Left ventricle myocardium inferior (tissue), 1 donor: ENCODE measurements at regions not wholly inside any gene's neighbourhood (a gene's known extent, or its start where the extent isn't known, plus 50 kb on each side); places are given as distances from the start of the nearest gene placed in this dataset.

Experiments used
- DNase-seq: peaks from one replicate; pipeline ENCODE4 v3.0.0-alpha.2; 2020
- H3K27ac ChIP-seq: fragments of 200-600 bp; replicated peaks from 2 replicates; pipeline ENCODE4 v1.8.0; 2021
- H3K27me3 ChIP-seq: fragments of 200-600 bp; 2 replicates; pipeline ENCODE4 v1.8.0; 2021; ENCODE audit warnings: low read depth
- H3K36me3 ChIP-seq: fragments of 200-600 bp; 2 replicates; pipeline ENCODE4 v1.8.0; 2021
- H3K4me1 ChIP-seq: fragments of 200-600 bp; 2 replicates; pipeline ENCODE4 v1.8.0; 2021
- H3K4me3 ChIP-seq: fragments of 200-600 bp; 2 replicates; pipeline ENCODE4 v1.8.0; 2021; ENCODE audit warnings: mild to moderate bottlenecking, moderate library complexity
- H3K9me3 ChIP-seq: fragments of 200-600 bp; replicated peaks from 2 replicates; pipeline ENCODE4 v1.8.0; 2021
- intact Hi-C: fragments of 100-400 bp; cut with micrococcal nuclease; formaldehyde crosslinking; loops from one replicate; pipeline ENCODE4 v1.11.0; 2022
- TF ChIP-seq, protein P1 (sequence below): fragments of 200-600 bp; IDR thresholded peaks from 2 replicates; pipeline ENCODE4 v1.8.0; 2021; ENCODE audit warnings: antibody characterized with exemption, mild to moderate bottlenecking, borderline replicate concordance
- donor health status: DM: no; HTN: yes; CAD: no; lungs with severe emphysema.

DNA sequence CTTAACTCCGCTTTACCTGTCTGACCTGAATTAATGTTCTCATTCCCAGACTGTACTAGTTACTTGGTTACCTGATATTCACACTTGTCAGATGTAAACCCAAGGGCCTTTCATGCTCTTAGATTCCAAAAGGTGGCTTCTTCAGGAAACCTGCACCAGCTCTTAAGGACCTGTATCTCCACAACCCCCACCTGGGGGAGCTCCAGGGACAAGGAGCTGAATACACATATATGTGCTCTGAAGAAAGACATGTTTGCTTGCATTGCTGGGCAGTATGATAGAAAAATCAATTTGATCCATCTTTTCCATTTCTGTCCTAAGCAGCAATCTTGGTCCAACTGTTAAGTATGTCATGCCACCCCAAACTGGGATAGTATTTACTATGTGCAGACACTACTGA, 64.8 kb upstream of the POU3F2 start:
- peaks cover 57% of the 10 kb centered on the region for H3K27me3 ChIP-seq
- TF ChIP-seq, protein P1, sequence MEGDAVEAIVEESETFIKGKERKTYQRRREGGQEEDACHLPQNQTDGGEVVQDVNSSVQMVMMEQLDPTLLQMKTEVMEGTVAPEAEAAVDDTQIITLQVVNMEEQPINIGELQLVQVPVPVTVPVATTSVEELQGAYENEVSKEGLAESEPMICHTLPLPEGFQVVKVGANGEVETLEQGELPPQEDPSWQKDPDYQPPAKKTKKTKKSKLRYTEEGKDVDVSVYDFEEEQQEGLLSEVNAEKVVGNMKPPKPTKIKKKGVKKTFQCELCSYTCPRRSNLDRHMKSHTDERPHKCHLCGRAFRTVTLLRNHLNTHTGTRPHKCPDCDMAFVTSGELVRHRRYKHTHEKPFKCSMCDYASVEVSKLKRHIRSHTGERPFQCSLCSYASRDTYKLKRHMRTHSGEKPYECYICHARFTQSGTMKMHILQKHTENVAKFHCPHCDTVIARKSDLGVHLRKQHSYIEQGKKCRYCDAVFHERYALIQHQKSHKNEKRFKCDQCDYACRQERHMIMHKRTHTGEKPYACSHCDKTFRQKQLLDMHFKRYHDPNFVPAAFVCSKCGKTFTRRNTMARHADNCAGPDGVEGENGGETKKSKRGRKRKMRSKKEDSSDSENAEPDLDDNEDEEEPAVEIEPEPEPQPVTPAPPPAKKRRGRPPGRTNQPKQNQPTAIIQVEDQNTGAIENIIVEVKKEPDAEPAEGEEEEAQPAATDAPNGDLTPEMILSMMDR, result peak; percentile 20
- intact Hi-C loops, result no loop called here
- DNase-seq, result no peak
- H3K36me3 ChIP-seq, result no peaks in the 10 kb centered on the region
- no peak overlapping the region for H3K4me3 ChIP-seq
- H3K27ac ChIP-seq, result no peak overlapping the region
- no peaks in the 10 kb centered on the region for H3K9me3 ChIP-seq
- H3K4me1 ChIP-seq, result no peaks in the 10 kb centered on the region

DNA sequence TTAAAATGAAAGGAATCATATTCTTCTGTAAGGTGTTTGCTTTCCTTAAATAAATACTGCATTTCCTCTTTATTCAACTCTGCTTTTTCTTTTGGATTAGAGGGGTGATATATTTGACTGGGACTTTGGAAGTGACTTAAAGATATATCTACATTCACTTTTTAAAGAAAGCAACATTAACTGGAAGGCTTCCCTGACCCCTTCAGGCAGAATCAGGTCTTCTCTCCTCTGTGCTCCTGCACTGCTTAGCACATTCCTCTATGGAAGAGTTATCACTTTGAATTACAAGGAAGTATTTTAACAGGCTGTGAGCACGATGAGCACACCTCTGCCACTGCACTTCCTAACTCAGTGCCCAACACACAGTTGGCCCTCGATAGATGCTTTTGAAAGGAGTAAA, 59.2 kb upstream of the POU3F2 start:
- Histone ChIP-seq H3K4me3 (no peak overlapping the region), H3K36me3 (no peaks in the 10 kb centered on the region), H3K27ac (no peak overlapping the region), H3K9me3 (no peaks in the 10 kb centered on the region), H3K27me3 (peaks cover 51% of the 10 kb centered on the region), H3K4me1 (no peaks in the 10 kb centered on the region)
- no peak for DNase-seq
- TF ChIP-seq, protein P1, result no peak
- intact Hi-C loops, result no loop called here

DNA sequence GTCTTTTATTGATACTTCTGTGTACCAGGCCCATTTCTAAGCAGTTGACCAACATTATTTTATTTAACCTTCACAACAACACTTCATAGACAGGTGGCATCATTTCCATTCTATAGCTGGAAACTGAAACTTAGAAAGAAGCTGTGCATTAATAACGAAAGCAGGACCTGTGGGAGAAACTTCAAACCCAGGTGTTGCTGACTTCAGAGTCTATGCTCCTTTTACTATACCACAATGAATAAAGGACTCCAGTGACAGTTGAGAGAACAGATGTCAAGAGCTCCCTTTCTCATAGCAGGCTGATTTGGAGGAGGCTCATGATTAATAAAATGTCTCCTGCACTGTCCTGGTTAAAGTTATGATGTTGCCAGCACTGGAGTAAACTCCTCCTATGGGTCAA, 56.6 kb upstream of the POU3F2 start:
- no peaks in the 10 kb centered on the region for H3K36me3 ChIP-seq
- intact Hi-C loops, result no loop called here
- peaks cover 62% of the 10 kb centered on the region for H3K27me3 ChIP-seq

DNA sequence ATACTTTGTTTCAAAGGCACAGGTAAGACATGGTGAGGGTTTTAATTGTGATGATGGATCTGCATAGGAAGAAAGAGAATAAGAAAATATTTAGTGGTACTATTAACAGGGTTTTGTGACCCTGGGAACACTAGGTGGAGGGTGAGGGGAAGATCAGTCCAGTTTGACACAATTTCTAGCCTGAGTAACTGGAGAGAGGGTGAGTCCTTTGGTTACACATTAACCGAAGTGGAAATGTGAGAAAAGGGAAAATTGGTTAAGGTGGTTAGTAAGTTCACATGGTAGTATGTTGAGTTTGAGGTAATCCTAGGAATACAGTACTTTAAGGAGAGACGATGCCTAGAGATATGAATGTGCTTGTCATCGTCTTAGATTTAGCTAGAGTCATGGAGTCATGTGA, 54.8 kb upstream of the POU3F2 start:
- DNase-seq, result no peak
- intact Hi-C loops, result no loop called here

More for the DNA sequence above, 56.6 kb upstream of the POU3F2 start:
- DNase-seq, result no peak
- no peak overlapping the region for H3K4me3 ChIP-seq
- TF ChIP-seq, protein P1, result no peak
- no peaks in the 10 kb centered on the region for H3K4me1 ChIP-seq
- H3K27ac ChIP-seq, result no peak overlapping the region
- no peaks in the 10 kb centered on the region for H3K9me3 ChIP-seq

DNA sequence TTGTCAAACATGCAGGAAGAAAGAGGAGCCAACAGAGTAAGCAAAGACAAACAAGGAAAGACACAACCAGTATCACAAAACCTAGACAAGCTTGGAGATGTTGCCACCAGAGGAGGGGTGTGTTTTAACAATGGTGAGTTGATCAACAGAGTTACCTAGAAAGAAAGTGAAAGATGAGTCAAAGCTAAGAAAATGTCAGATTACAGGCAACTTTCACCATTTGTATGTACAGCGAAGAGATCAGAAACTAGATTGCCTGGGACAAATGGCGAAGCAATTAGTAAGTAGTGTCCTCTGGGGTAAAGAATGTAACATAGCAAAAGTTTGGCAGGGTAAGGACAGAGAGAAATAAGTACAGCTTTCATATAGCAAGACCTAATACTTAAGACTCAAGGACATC, 51.6 kb upstream of the POU3F2 start:
- Histone ChIP-seq H3K36me3 (no peaks in the 10 kb centered on the region), H3K4me1 (no peaks in the 10 kb centered on the region), H3K27ac (no peak overlapping the region), H3K27me3 (peaks cover 79% of the 10 kb centered on the region), H3K4me3 (no peak overlapping the region), H3K9me3 (no peaks in the 10 kb centered on the region)
- intact Hi-C loops, result no loop called here
- DNase-seq, result no peak
- TF ChIP-seq, protein P1, result no peak

More for the DNA sequence above, 54.8 kb upstream of the POU3F2 start:
- Histone ChIP-seq H3K27ac (no peak overlapping the region), H3K27me3 (peaks cover 68% of the 10 kb centered on the region), H3K4me1 (no peaks in the 10 kb centered on the region), H3K4me3 (no peak overlapping the region), H3K36me3 (no peaks in the 10 kb centered on the region), H3K9me3 (no peaks in the 10 kb centered on the region)
- TF ChIP-seq, protein P1, result no peak

DNA sequence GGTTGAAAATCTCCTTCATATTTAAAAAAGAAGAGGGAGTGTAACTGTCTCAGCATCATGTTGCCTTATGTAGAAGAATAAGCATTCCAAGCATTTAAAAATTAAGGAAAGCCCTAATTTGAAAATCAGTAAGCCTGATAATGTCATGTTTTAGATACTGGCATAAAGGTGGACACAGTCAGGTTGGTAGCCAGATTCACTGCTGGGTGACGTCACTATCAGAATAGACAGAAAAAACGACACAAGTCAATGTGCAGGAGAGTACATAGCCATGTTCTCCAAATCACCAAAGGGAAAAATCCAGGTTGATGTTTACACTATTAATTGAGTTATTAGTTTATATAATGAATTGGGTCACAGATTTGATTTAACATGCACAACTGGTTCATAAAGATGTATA, 50.8 kb upstream of the POU3F2 start:
- TF ChIP-seq, protein P1, result no peak
- peaks cover 80% of the 10 kb centered on the region for H3K27me3 ChIP-seq
- H3K27ac ChIP-seq, result no peak overlapping the region
- H3K9me3 ChIP-seq, result no peaks in the 10 kb centered on the region
- H3K4me3 ChIP-seq, result no peak overlapping the region
- H3K36me3 ChIP-seq, result no peaks in the 10 kb centered on the region
- peaks cover 5% of the 10 kb centered on the region for H3K4me1 ChIP-seq
- intact Hi-C loops, result no loop called here
- DNase-seq, result no peak
